HepG2 (cell line): ENCODE measurements at regions not wholly inside any gene's neighbourhood (a gene's known extent, or its start where the extent isn't known, plus 50 kb on each side); places are given as distances from the start of the nearest gene placed in this dataset.

ENCODE experiments used
- ATAC-seq: fragments of 200-7000 bp; cut with Tn5 transposase; 3 replicates; pipeline ENCODE4 v1.9.1; 2020; ENCODE audit warnings: mild to moderate bottlenecking, moderate library complexity
- BruUV-seq: library from RNA; stranded (reverse); fragments of 400-500 nt; replicated peaks from 2 replicates; lab custom pipeline; 2021; lab: Mats Ljungman, UMichigan
- CTCF ChIA-PET: fragments of 300-600 bp; formaldehyde crosslinking; extraction: SDS; loops from one replicate; lab custom pipeline; 2021; ENCODE audit warnings: low total read pairs, inconsistent platforms, low intra/inter-chr PET ratio; lab: Yijun Ruan, JAX
- POLR2A ChIA-PET: fragments of 350-600 bp; sonication (Branson Sonifier 250); formaldehyde crosslinking; loops from one replicate; lab custom pipeline; 2020; ENCODE audit warnings: antibody characterized with exemption, inconsistent platforms; lab: Yijun Ruan, JAX
- DNase-seq: peaks from one replicate; pipeline ENCODE4 v3.0.0-alpha.2; 2015; ENCODE audit warnings: low spot score
- FAIRE-seq: peaks from 3 replicates; lab custom pipeline; 2011; peaks lifted over from hg19 to GRCh38; lab: Jason Lieb, UNC
- H2AFZ ChIP-seq: one replicate; pipeline ENCODE4 v1.6.1; 2011; ENCODE audit warnings: low read length, inconsistent platforms
- H3K27ac ChIP-seq: fragments of 300-600 bp; 3 replicates; pipeline ENCODE4 v1.8.0; 2011; ENCODE audit warnings: mixed run types, mild to moderate bottlenecking, mixed read lengths, low read length, inconsistent platforms; ENCODE audit not compliant: insufficient read depth; ENCODE audit errors: extremely low read length
- H3K27me3 ChIP-seq, 2 experiments: fragments of 200-600 bp in 1 of 2; 2 replicates in 1 of 2; 3 replicates in 1 of 2; pipeline versions ENCODE4 v1.6.0 to v1.8.0; 2011; ENCODE audit warnings: low read length in 2 of 2, mild to moderate bottlenecking in 2 of 2, moderate library complexity in 2 of 2, inconsistent platforms in 1 of 2; ENCODE audit not compliant: insufficient read depth in 2 of 2, control insufficient read depth in 1 of 2
- H3K36me3 ChIP-seq, 2 experiments: fragments of 200-600 bp in 1 of 2; replicated peaks in 1 of 2; 2 replicates in 1 of 2; 3 replicates in 1 of 2; pipeline versions ENCODE4 v1.5.1 to v1.8.0; 2011; ENCODE audit warnings: low read length in 2 of 2, inconsistent platforms in 1 of 2; ENCODE audit not compliant: insufficient read depth in 2 of 2, control insufficient read depth in 1 of 2
- H3K4me1 ChIP-seq: 2 replicates; pipeline ENCODE4 v1.5.1; 2012; ENCODE audit warnings: low read length, inconsistent platforms; ENCODE audit not compliant: insufficient read depth
- H3K4me2 ChIP-seq: 2 replicates; pipeline ENCODE4 v1.6.0; 2011; ENCODE audit warnings: low read depth, low read length, inconsistent platforms
- H3K4me3 ChIP-seq, 3 experiments: fragments of 200-600 bp in 1 of 3; sonication (generic), shearing (Covaris generic) in 1 of 3; replicated peaks in 1 of 3; 2 replicates each; pipeline ENCODE4 v1.5.1; 2011 to 2016; ENCODE audit warnings: low read length in 3 of 3, inconsistent platforms in 2 of 3, low read depth in 2 of 3, mild to moderate bottlenecking in 2 of 3, control low read depth in 1 of 3, mixed read lengths in 1 of 3; ENCODE audit not compliant: insufficient read depth in 1 of 3
- H3K79me2 ChIP-seq: one replicate; pipeline ENCODE4 v1.6.1; 2011; ENCODE audit warnings: low read length, inconsistent platforms; ENCODE audit not compliant: insufficient read depth
- H3K9ac ChIP-seq: 2 replicates; pipeline ENCODE4 v1.6.0; 2011; ENCODE audit warnings: mild to moderate bottlenecking, low read depth, low read length, inconsistent platforms; ENCODE audit not compliant: insufficient read depth
- H3K9me3 ChIP-seq: 2 replicates; pipeline ENCODE4 v1.5.1; 2012; ENCODE audit warnings: mild to moderate bottlenecking, low read length
- H4K20me1 ChIP-seq: 2 replicates; pipeline ENCODE4 v1.6.0; 2011; ENCODE audit warnings: inconsistent platforms, mild to moderate bottlenecking, low read length, moderate library complexity; ENCODE audit not compliant: insufficient read depth
- BCL3 ChIP-seq: sonication (generic); formaldehyde crosslinking; IDR thresholded peaks from 2 replicates; pipeline ENCODE4 v1.5.1; 2020; ENCODE audit warnings: mild to moderate bottlenecking, missing genetic modification reagents, moderate library complexity
- HNRNPL ChIP-seq: fragments of 200-400 bp; formaldehyde crosslinking; IDR thresholded peaks from 2 replicates; pipeline ENCODE4 v1.6.1; 2017; ENCODE audit warnings: mild to moderate bottlenecking, low read depth, low read length
- IKZF1 ChIP-seq: fragments of 450-650 bp; IDR thresholded peaks from 2 replicates; pipeline ENCODE4 v1.7.1; 2016
- ZNF24 ChIP-seq: fragments of 450-650 bp; IDR thresholded peaks from 2 replicates; pipeline ENCODE4 v1.6.1; 2017; ENCODE audit warnings: antibody characterized with exemption, mild to moderate bottlenecking
- ZNF33B ChIP-seq: sonication (generic); formaldehyde crosslinking; IDR thresholded peaks from 2 replicates; pipeline ENCODE4 v1.5.1; 2020; ENCODE audit warnings: mild to moderate bottlenecking, missing genetic modification reagents
- ZNF567 ChIP-seq: sonication (generic); formaldehyde crosslinking; IDR thresholded peaks from 2 replicates; pipeline ENCODE4 v1.8.1; 2023; ENCODE audit warnings: mild to moderate bottlenecking, missing genetic modification reagents, borderline replicate concordance
- ZNF580 ChIP-seq: IDR thresholded peaks from 2 replicates; pipeline ENCODE4 v1.6.1; 2016; ENCODE audit warnings: low read depth, borderline replicate concordance
- ZSCAN22 ChIP-seq: sonication (generic); formaldehyde crosslinking; IDR thresholded peaks from 2 replicates; pipeline ENCODE4 v1.4.0; 2020; ENCODE audit warnings: mild to moderate bottlenecking, missing genetic modification reagents
- WGBS: methylation state at CpG from one replicate; pipeline ENCODE4 v1.1.6; 2017; ENCODE audit warnings: low lambda C conversion rate; 5-methylcytosine and 5-hydroxymethylcytosine counted together
- in situ Hi-C: cut with HindIII; loops from 2 replicates; pipeline ENCODE4 v1.10.0; 2017; ENCODE audit warnings: low pct_unique_long_range_greater_than_20kb; ENCODE audit not compliant: extremely low pct_ligation_motif_present
- intact Hi-C: fragments of 100-400 bp; cut with micrococcal nuclease; formaldehyde crosslinking; loops from one replicate; pipeline ENCODE4 v1.10.0; 2022; ENCODE audit not compliant: unreplicated experiment

GRCh38 chr5:27465140-27465539, 426.8 kb upstream of the CDH9 start:
- CTCF ChIA-PET: no interaction called here
- in situ Hi-C loops: no loop called here
- POLR2A ChIA-PET: no interaction called here

More at GRCh38 chr5:27465140-27465539, 426.8 kb upstream of the CDH9 start:
- TF ChIP-seq ZNF567 (CRISPR knock-in tag): no peak
- no peak for TF ChIP-seq ZNF33B
- no peak for TF ChIP-seq ZSCAN22
- TF ChIP-seq HNRNPL: no peak
- TF ChIP-seq ZNF24: no peak
- no peak for TF ChIP-seq IKZF1
- TF ChIP-seq BCL3 (CRISPR knock-in tag): no peak
- TF ChIP-seq ZNF580 (CRISPR knock-in tag): no peak
- H3K4me1 ChIP-seq: no peaks in the 10 kb centered on the region
- FAIRE-seq: no peak
- peaks cover 0 to 3% of the 10 kb centered on the region in 2 experiments; a peak in 2 of 5 replicates for H3K27me3 ChIP-seq
- intact Hi-C loops: no loop called here
- DNase-seq: no peak
- BruUV-seq: no TSS peak
- no peak overlapping the region for H3K4me2 ChIP-seq
- ATAC-seq: no peak
- no peaks in the 10 kb centered on the region for H3K79me2 ChIP-seq
- 3% methylated on average over 5 of the region's 5 CpGs for WGBS
- no peaks in the 10 kb centered on the region for H3K36me3 ChIP-seq
- no peaks in the 10 kb centered on the region for H4K20me1 ChIP-seq
- no peaks in the 10 kb centered on the region for H3K9me3 ChIP-seq
- no peak overlapping the region for H3K27ac ChIP-seq
- H2AFZ ChIP-seq: no peak overlapping the region
- no peak overlapping the region for H3K4me3 ChIP-seq
- no peak overlapping the region for H3K9ac ChIP-seq
